ENCODE measurements at regions not wholly inside any gene's neighbourhood (a gene's known extent, or its start where the extent isn't known, plus 50 kb on each side); places are given as distances from the start of the nearest gene placed in this dataset.

- TF ChIP-seq CTCF (IDR thresholded peaks at IDR 0.05; ENCODE audit: low read length): no peak
- TF ChIP-seq EZH2 (IDR thresholded peaks at IDR 0.05; ENCODE audit: borderline replicate concordance, low read length): no peak
Observed at GRCh38 chr9:32015795-32016194, 368.6 kb upstream of the ACO1 start.
